GM12878 (cell line): ENCODE measurements at regions not wholly inside any gene's neighbourhood (a gene's known extent, or its start where the extent isn't known, plus 50 kb on each side); places are given as distances from the start of the nearest gene placed in this dataset.

ENCODE experiments used
- ATF7 ChIP-seq: fragments of 450-650 bp; IDR thresholded peaks from 2 replicates; pipeline ENCODE4 v1.6.1; 2016; ENCODE audit warnings: low read depth, mild to moderate bottlenecking
- BACH1 ChIP-seq: fragments of 450-650 bp; IDR thresholded peaks from 2 replicates; pipeline ENCODE4 v1.6.1; 2017; ENCODE audit warnings: mild to moderate bottlenecking, borderline replicate concordance
- E4F1 ChIP-seq: fragments of 450-650 bp; IDR thresholded peaks from 2 replicates; pipeline ENCODE4 v1.6.1; 2018; ENCODE audit warnings: borderline replicate concordance, mild to moderate bottlenecking; ENCODE audit not compliant: partially characterized antibody
- EED ChIP-seq: sonication (generic); IDR thresholded peaks from 2 replicates; pipeline ENCODE4 v1.6.1; 2016; ENCODE audit warnings: antibody characterized with exemption, low read depth
- EP300 ChIP-seq, 2 experiments: fragments of 150-350 bp in 1 of 2; IDR thresholded peaks; 2 replicates each; pipeline ENCODE4 v1.6.1; 2011 to 2012; ENCODE audit warnings: low read depth in 2 of 2, low read length in 2 of 2, borderline replicate concordance in 1 of 2, improper control_type of control experiment in 1 of 2, inconsistent platforms in 1 of 2; ENCODE audit not compliant: control insufficient read depth in 1 of 2
- GABPA ChIP-seq: IDR thresholded peaks from 2 replicates; pipeline ENCODE4 v1.6.1; 2014; ENCODE audit warnings: antibody characterized with exemption, low read depth, mild to moderate bottlenecking, inconsistent platforms
- HDGF ChIP-seq: fragments of 450-650 bp; IDR thresholded peaks from 2 replicates; pipeline ENCODE4 v1.6.1; 2016; ENCODE audit warnings: antibody characterized with exemption
- JUND ChIP-seq: IDR thresholded peaks from 2 replicates; pipeline ENCODE4 v1.6.1; 2012; ENCODE audit warnings: low read depth, mild to moderate bottlenecking, low read length, improper control_type of control experiment, moderate library complexity
- KAT2A ChIP-seq: conservative IDR thresholded peaks from 2 replicates; pipeline ENCODE4 v1.6.1; 2011; ENCODE audit warnings: low read depth, low read length; ENCODE audit not compliant: control insufficient read depth
- MXI1 ChIP-seq: fragments of 150-350 bp; IDR thresholded peaks from 2 replicates; pipeline ENCODE4 v1.6.1; 2011; ENCODE audit warnings: low read depth, mild to moderate bottlenecking, inconsistent platforms, low read length, improper control_type of control experiment
- NBN ChIP-seq: fragments of 450-650 bp; IDR thresholded peaks from 2 replicates; pipeline ENCODE4 v1.6.1; 2016
- NR2C1 ChIP-seq: fragments of 450-650 bp; IDR thresholded peaks from 2 replicates; pipeline ENCODE4 v1.6.1; 2017; ENCODE audit warnings: antibody characterized with exemption, mild to moderate bottlenecking, moderate library complexity
- NRF1 ChIP-seq: conservative IDR thresholded peaks from 2 replicates; pipeline ENCODE4 v1.6.1; 2011; ENCODE audit warnings: mild to moderate bottlenecking, low read depth, low read length, improper control_type of control experiment
- PAX5 ChIP-seq: IDR thresholded peaks from 2 replicates; pipeline ENCODE4 v1.6.1; 2011; ENCODE audit warnings: low read depth, low read length, borderline replicate concordance
- SMC3 ChIP-seq: IDR thresholded peaks from 2 replicates; pipeline ENCODE4 v1.6.1; 2011; ENCODE audit warnings: low read length, improper control_type of control experiment, borderline replicate concordance
- STAT1 ChIP-seq: fragments of 450-650 bp; conservative IDR thresholded peaks from 2 replicates; pipeline ENCODE4 v1.6.1; 2014; ENCODE audit warnings: antibody characterized with exemption, mild to moderate bottlenecking
- SUPT20H ChIP-seq: IDR thresholded peaks from 2 replicates; pipeline ENCODE4 v1.6.1; 2011; ENCODE audit warnings: low read depth, mild to moderate bottlenecking, low read length, moderate library complexity, borderline replicate concordance; ENCODE audit not compliant: control insufficient read depth
- TAF1 ChIP-seq: IDR thresholded peaks from 2 replicates; pipeline ENCODE4 v1.6.1; 2011; ENCODE audit warnings: mild to moderate bottlenecking, low read depth, low read length, borderline replicate concordance
- USF1 ChIP-seq: IDR thresholded peaks from 2 replicates; pipeline ENCODE4 v1.6.1; 2011; ENCODE audit warnings: borderline replicate concordance, low read depth, mild to moderate bottlenecking, moderate library complexity, mixed read lengths, low read length; ENCODE audit not compliant: insufficient read depth; ENCODE audit errors: extremely low read length
- YBX1 ChIP-seq: fragments of 450-650 bp; IDR thresholded peaks from 2 replicates; pipeline ENCODE4 v1.6.1; 2016; ENCODE audit warnings: antibody characterized with exemption
- ZNF217 ChIP-seq: fragments of 450-650 bp; IDR thresholded peaks from 2 replicates; pipeline ENCODE4 v1.6.1; 2017; ENCODE audit warnings: antibody characterized with exemption, mild to moderate bottlenecking
- ZNF24 ChIP-seq: fragments of 450-650 bp; IDR thresholded peaks from 2 replicates; pipeline ENCODE4 v1.6.1; 2017; ENCODE audit warnings: antibody characterized with exemption, mild to moderate bottlenecking
- ZNF687 ChIP-seq: fragments of 450-650 bp; IDR thresholded peaks from 2 replicates; pipeline ENCODE4 v1.6.1; 2017; ENCODE audit warnings: mild to moderate bottlenecking, moderate library complexity

GRCh38 chr9:106503759-106504158 is 359.2 kb upstream of the ZNF462 start (continued):
- no peak for TF ChIP-seq SUPT20H
- no peak for TF ChIP-seq SMC3
- TF ChIP-seq ATF7: peak; percentile 28; the same call in 1 of the 2 replicates
- TF ChIP-seq KAT2A: no peak
- no peak for TF ChIP-seq HDGF
- no peak for TF ChIP-seq BACH1
- 0 out of 2 replicates have a peak, but pooled peaks have one; percentile 34 for TF ChIP-seq ZNF217
- TF ChIP-seq E4F1: no peak
- no peak for TF ChIP-seq TAF1
- no peak for TF ChIP-seq ZNF687
- no peak for TF ChIP-seq GABPA
- TF ChIP-seq ZNF24: 0 out of 2 replicates have a peak, but pooled peaks have one; percentile 20
- no peak for TF ChIP-seq PAX5
- no peak for TF ChIP-seq YBX1
- TF ChIP-seq MXI1: no peak
- peak; percentile 67; the same call in 1 of the 2 replicates for TF ChIP-seq JUND
- TF ChIP-seq NBN: peak; percentile 29; the same call in 1 of the 2 replicates
- TF ChIP-seq STAT1: no peak
- TF ChIP-seq USF1: no peak
- no peak for TF ChIP-seq NR2C1
- no peak for TF ChIP-seq NRF1
- TF ChIP-seq EP300 (IDR thresholded peaks at IDR 0.05; ENCODE audit: borderline replicate concordance in 1 of 2, control insufficient read depth in 1 of 2, low read depth in 2 of 2, low read length in 2 of 2): peak in 1 of 2 experiments; percentile 87; a peak in 2 of 4 replicates
- TF ChIP-seq EED: no peak
